Ishikawa (cell line): ENCODE measurements at regions not wholly inside any gene's neighbourhood (a gene's known extent, or its start where the extent isn't known, plus 50 kb on each side); places are given as distances from the start of the nearest gene placed in this dataset.

Source experiments
- CEBPB ChIP-seq: IDR thresholded peaks from 2 replicates; pipeline ENCODE4 v1.6.1; 2012
- CREB1 ChIP-seq: IDR thresholded peaks from 2 replicates; pipeline ENCODE4 v1.6.1; 2012; ENCODE audit warnings: low read depth
- EGR1 ChIP-seq: IDR thresholded peaks from 2 replicates; pipeline ENCODE4 v1.6.1; 2012
- EP300 ChIP-seq: IDR thresholded peaks from 2 replicates; pipeline ENCODE4 v1.6.1; 2012; ENCODE audit warnings: borderline replicate concordance
- FOXM1 ChIP-seq: IDR thresholded peaks from 2 replicates; pipeline ENCODE4 v1.6.1; 2012; ENCODE audit warnings: low read depth, borderline replicate concordance
- NFIC ChIP-seq: IDR thresholded peaks from 2 replicates; pipeline ENCODE4 v1.6.1; 2012
- RAD21 ChIP-seq: IDR thresholded peaks from 2 replicates; pipeline ENCODE4 v1.6.1; 2012; ENCODE audit warnings: low read depth
- TAF1 ChIP-seq: IDR thresholded peaks from 2 replicates; pipeline ENCODE4 v1.6.1; 2012; ENCODE audit warnings: low read depth, mild to moderate bottlenecking
- TCF12 ChIP-seq: IDR thresholded peaks from 2 replicates; pipeline ENCODE4 v1.6.1; 2012; ENCODE audit warnings: low read depth
- TEAD4 ChIP-seq: IDR thresholded peaks from 2 replicates; pipeline ENCODE4 v1.6.1; 2012
- YY1 ChIP-seq: IDR thresholded peaks from 2 replicates; pipeline ENCODE4 v1.6.1; 2012; ENCODE audit warnings: low read depth
- ZBTB7A ChIP-seq: IDR thresholded peaks from 2 replicates; pipeline ENCODE4 v1.6.1; 2012; ENCODE audit warnings: low read depth
- TF ChIP-seq, protein P1 (sequence below): IDR thresholded peaks from 2 replicates; pipeline ENCODE4 v1.6.1; 2012
- TF ChIP-seq, protein P2 (sequence below): IDR thresholded peaks from 2 replicates; pipeline ENCODE4 v1.6.1; 2012
- TF ChIP-seq, protein P3 (sequence below): IDR thresholded peaks from 2 replicates; pipeline ENCODE4 v1.6.1; 2012; ENCODE audit warnings: low read depth, mild to moderate bottlenecking

DNA sequence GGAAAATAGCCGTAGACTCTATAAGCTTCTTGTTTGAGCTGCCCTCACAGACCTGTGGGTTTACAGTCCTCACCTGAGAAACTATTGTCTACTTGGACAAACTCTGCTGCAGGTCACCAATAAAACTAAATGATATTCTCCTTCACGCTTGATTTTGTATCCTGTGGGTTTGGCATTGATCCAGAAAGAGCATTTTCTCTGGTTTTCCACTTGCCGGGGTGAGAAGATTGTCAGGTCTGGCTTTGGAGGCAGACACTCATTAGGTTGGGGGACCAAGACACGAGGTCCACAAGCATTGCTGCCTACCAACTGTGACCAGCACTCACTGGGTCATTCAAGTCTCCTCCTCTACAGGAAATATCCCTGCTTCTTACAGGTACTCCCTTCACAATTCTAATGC is 68.5 kb downstream of the CDC14C start:
- TF ChIP-seq EP300 (no peak), TAF1 (no peak), TEAD4 (no peak), ZBTB7A (no peak), EGR1 (no peak), CREB1 (no peak)
- TF ChIP-seq, protein P1, sequence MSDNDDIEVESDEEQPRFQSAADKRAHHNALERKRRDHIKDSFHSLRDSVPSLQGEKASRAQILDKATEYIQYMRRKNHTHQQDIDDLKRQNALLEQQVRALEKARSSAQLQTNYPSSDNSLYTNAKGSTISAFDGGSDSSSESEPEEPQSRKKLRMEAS = no peak
- TF ChIP-seq, protein P2, sequence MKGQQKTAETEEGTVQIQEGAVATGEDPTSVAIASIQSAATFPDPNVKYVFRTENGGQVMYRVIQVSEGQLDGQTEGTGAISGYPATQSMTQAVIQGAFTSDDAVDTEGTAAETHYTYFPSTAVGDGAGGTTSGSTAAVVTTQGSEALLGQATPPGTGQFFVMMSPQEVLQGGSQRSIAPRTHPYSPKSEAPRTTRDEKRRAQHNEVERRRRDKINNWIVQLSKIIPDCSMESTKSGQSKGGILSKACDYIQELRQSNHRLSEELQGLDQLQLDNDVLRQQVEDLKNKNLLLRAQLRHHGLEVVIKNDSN = no peak

- TF ChIP-seq RAD21 = peak; percentile 9; the same call in 1 of the 2 replicates
- TF ChIP-seq TCF12 = no peak
These were observed 77.3 kb downstream of the CDC14C start for GRCh38 chr7:49001610-49002033.

DNA sequence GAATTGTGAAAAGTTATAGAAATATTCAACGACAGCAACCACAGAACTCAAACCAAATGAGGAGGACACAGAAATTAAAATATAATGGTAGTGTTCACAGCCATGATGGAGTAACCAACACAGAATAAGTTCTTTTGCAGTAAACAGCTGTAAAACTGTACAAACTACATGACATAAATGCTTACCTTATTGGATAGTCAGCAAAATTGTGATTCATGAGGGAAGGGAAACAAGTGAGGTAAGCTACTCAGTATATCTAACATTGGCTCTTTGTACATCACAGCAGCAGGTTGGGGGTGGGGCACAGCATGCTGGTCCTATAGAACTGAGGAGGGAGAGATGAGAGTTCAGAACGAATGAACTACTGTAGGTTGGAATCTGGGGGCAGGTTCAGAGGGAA is 86.4 kb downstream of the CDC14C start:
- TF ChIP-seq YY1 (no peak), TAF1 (no peak), CEBPB (no peak), TCF12 (no peak)
- TF ChIP-seq, protein P3, sequence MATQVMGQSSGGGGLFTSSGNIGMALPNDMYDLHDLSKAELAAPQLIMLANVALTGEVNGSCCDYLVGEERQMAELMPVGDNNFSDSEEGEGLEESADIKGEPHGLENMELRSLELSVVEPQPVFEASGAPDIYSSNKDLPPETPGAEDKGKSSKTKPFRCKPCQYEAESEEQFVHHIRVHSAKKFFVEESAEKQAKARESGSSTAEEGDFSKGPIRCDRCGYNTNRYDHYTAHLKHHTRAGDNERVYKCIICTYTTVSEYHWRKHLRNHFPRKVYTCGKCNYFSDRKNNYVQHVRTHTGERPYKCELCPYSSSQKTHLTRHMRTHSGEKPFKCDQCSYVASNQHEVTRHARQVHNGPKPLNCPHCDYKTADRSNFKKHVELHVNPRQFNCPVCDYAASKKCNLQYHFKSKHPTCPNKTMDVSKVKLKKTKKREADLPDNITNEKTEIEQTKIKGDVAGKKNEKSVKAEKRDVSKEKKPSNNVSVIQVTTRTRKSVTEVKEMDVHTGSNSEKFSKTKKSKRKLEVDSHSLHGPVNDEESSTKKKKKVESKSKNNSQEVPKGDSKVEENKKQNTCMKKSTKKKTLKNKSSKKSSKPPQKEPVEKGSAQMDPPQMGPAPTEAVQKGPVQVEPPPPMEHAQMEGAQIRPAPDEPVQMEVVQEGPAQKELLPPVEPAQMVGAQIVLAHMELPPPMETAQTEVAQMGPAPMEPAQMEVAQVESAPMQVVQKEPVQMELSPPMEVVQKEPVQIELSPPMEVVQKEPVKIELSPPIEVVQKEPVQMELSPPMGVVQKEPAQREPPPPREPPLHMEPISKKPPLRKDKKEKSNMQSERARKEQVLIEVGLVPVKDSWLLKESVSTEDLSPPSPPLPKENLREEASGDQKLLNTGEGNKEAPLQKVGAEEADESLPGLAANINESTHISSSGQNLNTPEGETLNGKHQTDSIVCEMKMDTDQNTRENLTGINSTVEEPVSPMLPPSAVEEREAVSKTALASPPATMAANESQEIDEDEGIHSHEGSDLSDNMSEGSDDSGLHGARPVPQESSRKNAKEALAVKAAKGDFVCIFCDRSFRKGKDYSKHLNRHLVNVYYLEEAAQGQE = no peak

DNA sequence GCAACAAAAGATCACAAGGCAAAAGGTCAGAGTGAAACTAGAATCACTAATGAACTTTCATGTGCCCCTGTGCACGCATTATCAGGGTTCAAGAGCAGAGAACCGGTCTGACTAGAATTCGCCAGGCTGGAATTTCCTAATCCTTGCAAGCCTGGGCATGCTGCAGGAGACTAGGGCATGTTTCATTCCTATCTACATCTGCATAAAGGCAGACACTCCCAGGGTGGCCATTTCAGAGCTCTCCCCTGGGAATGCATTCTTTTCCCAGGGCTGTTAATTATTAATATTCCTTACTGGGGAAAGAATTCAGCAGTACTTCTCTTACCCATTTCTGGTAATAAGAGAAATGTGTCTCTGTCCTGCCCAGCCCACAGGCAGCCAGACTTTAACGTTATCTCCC is 90.5 kb downstream of the CDC14C start:
- no peak for TF ChIP-seq TEAD4
- TF ChIP-seq CREB1 = no peak

DNA sequence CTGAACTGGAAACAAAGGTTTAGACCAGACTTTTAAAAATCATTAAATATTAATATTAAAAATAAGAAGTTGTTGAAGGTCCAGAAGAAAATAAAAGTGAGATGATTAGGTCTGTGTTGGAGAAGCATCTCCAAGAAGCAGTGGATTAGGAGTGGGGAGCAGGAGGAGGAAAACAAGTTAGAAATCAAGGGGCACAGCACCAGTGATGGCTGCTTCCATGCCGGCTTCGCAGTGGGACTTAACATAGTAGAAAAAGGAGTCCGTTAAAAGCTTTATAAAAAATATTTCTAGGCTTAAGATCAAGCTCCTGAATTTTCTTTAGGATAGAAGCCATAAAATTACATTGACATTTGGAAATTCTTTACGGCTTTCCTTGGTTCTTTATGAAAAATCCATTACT is 95.8 kb downstream of the CDC14C start:
- no peak for TF ChIP-seq TCF12
- TF ChIP-seq, protein P2 = no peak
- TF ChIP-seq EP300 = no peak
- TF ChIP-seq FOXM1 = no peak
- TF ChIP-seq EGR1 = no peak
- no peak for TF ChIP-seq TEAD4
- TF ChIP-seq, protein P3 = no peak
- TF ChIP-seq CEBPB = no peak
- TF ChIP-seq, protein P1 = no peak
- no peak for TF ChIP-seq TAF1
- TF ChIP-seq YY1 = no peak
- TF ChIP-seq RAD21 = no peak
- TF ChIP-seq CREB1 = no peak
- TF ChIP-seq NFIC = no peak
- TF ChIP-seq ZBTB7A = no peak

DNA sequence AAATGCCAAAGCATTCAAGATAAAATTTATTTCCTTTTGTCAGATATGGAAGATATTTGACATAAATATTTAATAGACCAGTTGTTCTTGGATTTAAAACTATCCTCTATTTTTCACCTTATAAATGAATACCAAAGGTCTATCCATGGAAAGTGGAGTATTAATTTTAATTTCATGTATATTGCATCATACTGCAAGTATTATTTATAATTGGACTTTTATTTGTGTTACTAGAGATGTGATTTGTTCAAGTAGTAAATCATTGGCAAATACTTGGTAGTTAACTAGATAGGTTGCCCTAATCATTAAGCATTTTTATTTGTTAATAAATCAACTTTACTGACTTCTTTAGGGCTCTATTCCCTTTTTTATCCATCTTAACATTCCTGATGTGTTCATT is 98.1 kb downstream of the CDC14C start:
- TF ChIP-seq EP300 (no peak), TEAD4 (no peak), YY1 (no peak)
- TF ChIP-seq, protein P2 = no peak
- TF ChIP-seq, protein P3 = no peak
